ENCODE measurements at regions not wholly inside any gene's neighbourhood (a gene's known extent, or its start where the extent isn't known, plus 50 kb on each side); places are given as distances from the start of the nearest gene placed in this dataset.
"Not testable (repeated sequence)": the region's sequence is repeated elsewhere in the genome, so short reads cannot be mapped to it uniquely, and the experiment has no call there.

DNA sequence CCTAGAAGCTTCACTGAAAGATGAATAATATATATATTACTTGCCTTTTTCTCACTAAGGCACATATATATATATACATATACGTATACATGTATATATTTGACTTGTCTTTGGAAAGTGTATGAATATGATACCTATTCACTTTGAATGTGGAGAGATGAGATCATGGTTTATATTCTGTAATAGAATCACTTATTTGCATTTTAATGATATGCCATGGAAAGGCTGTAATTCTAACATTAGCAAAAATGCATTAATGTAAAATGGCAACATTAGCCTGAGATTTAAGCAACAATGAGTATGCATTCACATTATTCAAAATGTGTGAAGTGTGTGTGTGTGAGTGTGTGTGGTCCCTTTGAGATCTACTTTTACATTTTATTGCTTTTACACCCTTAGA, 54.5 kb upstream of the PRKD1 start:
- no peak for DNase-seq (ENCODE audit: low read depth)

DNA sequence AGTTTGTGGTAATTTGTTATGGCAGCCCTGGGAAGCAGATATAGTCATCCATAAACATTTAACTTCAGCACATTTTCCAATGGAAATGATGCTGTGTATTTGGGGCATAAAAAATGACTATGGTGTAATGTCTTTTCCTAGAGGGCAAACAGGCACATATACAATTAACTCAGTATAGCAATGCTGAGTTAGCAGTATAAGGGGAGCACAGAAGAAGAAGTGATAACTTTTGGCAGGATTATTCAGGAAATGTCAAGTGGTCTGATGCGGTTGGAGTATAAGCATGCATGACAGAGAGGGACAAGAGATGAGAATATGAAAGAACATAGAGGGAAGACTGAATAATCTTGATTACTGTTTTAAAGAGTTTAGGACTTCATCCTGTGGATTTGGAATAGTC, 55.3 kb upstream of the PRKD1 start:
- DNase-seq (ENCODE audit: low read depth) = no peak

DNA sequence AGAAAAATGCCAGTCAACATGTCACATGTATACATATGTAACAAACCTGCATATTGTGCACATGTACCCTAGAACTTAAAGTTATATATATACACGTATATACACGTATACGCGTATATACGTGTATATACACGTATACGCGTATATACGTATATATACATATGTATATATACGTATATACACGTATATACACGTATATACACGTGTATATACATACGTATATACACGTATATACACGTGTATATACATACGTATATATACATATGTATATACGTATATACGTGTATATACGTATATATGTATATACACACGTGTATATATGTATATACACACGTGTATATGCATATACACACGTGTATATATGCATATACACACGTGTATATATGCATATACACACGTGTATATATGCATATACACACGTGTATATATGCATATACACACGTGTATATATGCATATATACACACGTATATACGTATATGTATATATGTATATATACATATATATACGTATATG, 62.8 kb upstream of the PRKD1 start:
- DNase-seq (ENCODE audit: low read depth) = not testable (repeated sequence)

DNA sequence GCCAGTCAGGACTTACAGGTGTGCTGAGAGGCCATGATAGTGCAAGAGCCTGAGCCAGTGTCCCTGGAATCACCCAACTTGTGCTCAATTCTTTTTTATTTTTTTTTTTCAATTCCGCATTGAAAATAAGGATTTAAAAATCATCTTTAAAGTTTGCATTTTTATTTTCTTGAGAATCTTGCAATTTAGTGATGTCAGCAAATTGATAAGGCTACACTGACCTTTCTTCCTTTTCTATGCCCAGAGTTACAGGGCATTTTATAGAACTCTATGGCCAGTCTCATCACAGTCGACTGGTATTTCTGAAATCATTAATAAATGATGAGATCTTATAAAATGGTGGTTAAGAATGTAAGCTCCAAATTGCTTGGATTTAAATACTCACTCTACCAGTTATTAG, 63.3 kb upstream of the PRKD1 start:
- no peak for DNase-seq (ENCODE audit: low read depth)

DNA sequence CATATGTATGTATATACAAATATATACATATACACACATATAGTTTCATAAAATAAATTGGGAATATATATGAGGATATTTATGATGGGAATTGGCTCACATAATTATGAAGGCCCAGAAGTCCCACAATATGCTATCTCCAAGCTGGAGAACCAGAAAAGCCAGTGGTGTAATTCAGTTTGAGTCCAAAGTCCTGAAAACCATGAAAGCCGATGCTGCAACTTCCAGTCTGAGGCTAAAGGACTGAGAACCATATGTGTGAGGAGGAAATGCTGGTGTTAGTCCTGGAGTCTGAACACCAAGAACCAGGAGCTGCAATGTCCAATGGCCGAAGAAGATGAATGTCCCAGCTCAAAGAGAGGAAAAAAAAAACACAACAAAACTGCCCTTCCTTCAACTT, 65.5 kb upstream of the PRKD1 start:
- DNase-seq (ENCODE audit: low read depth) = no peak

DNA sequence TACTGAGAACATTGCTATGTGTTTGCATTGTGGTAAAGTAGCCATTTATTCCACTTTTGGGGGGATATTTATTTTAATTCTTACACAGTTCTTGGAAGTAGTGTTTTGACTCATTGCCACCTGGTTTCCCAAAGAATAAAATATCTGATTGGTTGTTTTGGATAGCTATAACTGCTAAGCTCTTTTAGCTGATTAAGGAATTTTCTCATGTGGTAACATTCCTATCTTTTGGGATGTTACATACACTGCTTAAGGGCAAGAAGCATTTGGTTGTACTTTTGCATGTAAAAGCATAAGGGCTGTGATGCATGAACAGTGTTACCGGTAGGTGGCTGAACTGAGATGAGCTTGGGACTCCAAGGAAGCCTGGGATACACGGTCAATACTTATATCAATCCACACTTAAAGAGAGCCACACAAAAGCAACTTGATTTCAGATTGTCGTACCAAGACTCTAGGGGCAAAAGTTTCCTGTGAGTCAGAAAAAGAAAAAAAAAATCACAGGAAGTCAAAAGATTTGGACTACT, 71.4 kb upstream of the PRKD1 start:
- no peak for DNase-seq (ENCODE audit: low read depth)

DNA sequence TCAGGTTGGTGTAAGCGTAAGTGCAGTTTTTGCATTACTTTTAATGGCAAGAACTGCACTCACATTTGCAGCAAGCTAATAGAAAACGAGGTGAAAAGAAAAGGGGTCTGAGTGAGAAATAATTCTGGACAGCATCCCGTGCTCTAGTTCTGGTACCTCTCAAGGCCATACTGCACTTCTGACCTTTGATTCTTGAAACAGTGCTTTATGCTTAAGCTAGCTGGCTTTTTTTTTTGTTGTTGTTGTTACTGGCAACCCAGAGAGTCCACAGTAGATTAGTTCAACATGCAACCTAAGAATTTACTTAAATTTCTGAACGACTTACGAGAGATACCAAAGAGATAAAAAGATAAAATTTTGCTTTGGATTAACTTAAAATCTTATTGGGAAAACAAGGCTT, 75.2 kb upstream of the PRKD1 start:
- DNase-seq (ENCODE audit: low read depth) = no peak

DNA sequence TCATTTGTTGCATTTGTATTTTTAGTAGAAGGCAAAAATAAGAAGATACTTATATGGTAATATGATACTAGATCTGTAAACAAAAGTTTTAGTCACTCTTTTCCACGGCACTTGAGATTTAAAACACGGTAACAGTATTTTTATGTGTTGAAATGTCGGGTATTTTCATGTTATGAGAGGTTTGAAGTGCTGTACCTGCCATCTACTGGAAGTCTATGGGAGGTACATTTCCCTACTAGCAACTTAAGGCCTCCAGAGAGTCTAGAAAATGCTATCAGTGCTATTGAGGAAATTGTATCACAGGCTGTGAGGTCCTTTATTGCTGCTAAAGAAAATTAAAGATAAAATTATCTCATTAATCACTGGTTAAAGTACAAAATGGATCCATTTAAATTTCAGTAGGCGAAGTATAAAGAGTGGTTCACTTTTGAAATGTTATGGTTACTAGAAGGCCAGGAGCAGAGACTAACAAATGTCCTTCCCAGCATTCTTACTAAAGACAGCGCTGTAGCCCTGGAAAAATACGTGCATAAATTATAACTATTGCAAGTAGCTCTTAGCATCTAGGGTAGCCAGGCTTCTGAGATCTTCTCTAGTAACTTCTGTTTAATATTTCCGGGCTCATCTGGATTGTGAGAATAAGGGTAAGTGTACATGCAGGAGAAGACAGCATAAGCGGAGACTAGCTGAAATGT, 77.6 kb upstream of the PRKD1 start:
- DNase-seq (ENCODE audit: low read depth) = peak; percentile 60

DNA sequence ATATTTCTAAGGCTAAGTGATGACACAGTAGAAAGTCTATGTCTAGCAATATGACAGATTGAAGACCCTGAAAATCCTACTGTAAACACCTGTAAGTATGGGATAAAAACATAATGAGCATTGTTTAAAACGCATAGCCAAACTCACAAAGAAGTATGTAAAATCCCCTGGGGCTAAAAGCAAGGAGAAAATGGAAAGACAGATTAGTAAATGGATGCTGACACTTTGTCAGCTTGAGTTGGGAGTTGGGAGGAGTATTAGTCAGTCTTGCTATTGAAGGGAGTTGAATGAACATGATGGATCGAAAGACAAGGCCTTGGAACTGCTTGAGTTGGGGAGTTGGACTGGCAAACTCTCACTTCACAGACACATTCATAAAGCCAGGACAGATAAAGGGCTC, 79.0 kb upstream of the PRKD1 start:
- no peak for DNase-seq (ENCODE audit: low read depth)

DNA sequence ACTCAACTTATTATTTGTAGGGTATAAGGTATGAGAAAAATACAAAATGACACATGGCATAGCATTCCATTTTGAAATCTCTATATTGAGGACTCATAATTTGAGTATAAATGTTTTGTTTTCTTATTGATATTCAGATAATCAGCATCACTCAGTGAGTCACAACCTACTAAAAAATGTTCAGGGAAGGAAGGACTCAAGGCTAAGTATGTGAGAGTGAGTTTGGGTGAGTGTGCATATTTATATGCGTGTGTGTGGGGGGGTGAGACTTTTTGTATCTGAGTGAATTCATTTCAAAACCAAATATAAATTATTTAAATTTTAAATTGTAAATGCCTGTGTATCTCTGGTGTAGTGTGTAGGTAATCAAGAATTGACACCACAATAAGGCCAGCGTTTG, 87.8 kb upstream of the PRKD1 start:
- DNase-seq (ENCODE audit: low read depth) = no peak

DNA sequence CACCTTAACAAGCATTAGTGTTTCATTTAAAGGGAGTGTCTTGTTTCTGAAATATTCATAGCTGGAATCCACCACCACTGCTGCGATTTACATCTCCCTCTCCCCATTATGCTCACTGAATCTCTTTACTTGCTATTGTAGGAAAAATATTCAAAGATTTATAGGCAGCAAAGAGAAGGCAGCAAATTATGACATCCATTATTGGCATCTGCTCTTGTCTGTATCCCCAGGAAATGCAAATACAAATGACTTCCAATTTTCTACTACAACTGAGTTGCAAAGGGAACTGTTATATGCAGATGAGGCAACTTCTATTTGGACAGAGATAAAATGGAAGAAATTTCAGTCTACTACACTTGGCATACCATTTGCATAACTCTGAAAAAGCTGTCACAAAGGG, 88.4 kb upstream of the PRKD1 start:
- DNase-seq (ENCODE audit: low read depth) = no peak

DNA sequence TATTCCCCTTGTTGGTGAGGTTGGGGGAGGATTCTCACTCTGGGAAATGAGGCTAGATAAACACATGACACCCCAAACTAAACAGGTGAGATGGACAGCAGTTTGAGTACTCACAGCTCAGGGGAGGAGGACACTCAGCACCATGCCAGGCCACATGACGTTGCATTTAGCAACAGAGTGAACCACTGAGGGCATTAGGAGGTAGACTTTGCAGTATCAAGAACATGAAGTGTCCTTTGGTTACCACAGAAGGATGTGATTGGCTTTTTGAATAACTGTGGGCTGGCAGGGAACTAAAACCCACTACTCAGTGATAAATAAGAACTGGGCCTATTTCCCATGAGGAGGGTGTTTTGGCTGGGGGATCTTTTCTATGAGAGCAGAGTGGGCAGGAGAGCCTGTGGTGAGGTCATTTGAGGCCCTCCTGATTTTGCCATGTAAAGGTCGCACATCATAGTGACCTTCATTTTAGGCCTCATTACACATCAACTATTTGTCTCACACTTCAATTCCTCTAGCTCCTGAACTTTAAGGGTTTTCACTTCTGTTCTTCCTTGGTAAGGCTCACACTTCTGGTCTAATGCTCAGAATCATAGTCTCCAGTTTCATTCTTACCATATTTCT, 89.8 kb upstream of the PRKD1 start:
- DNase-seq (ENCODE audit: low read depth) = no peak

DNA sequence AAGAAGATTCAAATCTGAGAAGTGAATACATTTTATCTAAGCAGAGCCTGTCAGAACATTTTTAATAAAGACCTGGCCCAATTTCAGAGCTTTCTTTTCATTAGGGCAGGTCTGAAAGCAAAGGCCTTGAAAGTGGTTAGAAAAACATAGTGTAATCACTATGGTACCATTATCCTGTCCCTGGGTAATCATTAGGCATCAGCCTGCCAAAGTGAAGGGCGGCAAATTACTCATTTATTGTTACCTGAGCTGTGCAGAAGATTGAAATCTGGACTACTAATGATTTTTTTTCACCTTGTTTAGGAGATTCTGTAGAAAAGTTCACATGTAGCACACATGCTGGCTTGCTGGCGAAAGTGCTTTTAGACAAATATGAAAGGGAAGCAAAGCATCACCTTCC, 92.6 kb upstream of the PRKD1 start:
- DNase-seq (ENCODE audit: low read depth) = no peak

DNA sequence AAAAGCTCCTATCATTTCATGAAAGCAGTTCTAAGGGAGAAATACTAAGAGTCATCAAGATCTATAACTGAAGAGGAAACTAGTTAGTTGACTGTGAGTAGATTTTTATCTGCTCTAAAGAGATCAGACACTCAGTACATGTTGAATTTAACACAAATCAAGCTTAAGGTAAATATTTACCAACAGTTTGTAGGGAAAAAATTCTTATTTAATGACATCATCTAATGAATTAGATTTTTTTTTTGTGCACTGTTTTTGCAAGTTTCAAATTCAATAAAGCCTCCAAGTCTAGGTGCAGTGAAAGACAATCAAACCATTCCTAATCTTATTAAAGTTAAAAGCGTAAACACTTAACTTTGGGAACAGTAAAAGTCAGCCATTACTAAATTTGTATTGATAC, 93.0 kb upstream of the PRKD1 start:
- no peak for DNase-seq (ENCODE audit: low read depth)

DNA sequence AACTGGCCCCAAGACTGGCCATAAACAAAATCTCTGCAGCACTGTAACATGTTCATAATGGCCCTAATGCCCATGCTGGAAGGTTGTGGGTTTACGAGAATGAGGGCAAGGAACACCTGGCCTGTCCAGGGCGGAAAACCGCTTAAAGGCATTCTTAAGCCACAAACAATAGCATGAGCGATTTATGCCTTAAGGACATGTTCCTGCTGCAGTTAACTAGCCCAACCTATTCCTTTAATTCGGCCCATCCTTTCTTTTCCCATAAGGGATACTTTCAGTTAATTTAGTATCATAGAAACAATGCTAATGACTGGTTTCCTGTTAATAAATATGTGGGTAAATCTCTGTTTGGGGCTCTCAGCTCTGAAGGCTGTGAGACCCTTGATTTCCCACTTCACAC, 95.7 kb upstream of the PRKD1 start:
- not testable (repeated sequence) for DNase-seq (ENCODE audit: low read depth)

DNA sequence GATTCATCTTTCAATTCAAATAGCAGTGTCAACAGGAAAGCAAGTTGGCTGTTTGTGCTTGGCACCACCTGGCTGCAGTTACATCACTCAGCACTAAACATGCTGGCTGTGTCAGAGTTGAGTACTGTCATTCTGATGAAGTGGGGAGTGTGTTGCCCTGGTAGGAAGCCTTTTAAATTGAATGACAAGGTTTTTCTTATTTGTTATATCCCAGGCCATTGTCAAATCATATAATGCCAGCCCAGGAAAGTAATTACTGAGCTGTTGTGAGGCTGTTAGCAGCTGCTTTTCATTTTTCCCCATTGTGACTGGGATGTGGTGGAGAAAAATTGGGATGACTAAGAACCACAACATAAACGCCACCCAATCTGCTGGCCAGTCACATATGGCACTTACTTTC, 106.5 kb upstream of the PRKD1 start:
- peak; percentile 27 for DNase-seq (ENCODE audit: low read depth)

DNA sequence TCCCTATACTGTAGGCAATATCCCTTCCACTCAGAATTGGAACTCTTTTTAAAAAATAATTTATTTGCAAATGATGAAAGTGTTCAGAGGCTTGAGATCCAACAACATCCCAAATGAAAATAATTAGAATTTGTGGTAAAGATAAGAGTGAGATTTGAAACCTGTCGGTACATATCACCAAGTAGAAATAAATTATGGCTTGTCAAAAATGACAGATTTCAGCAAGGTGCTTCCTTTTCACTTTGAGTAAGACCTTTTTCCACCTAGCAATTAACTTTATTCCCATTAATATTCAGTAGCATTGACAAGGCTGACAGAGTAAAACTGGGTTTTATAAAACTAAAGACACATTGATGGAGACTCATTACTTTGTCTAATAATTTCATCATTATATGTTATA, 107.7 kb upstream of the PRKD1 start:
- no peak for DNase-seq (ENCODE audit: low read depth)

DNA sequence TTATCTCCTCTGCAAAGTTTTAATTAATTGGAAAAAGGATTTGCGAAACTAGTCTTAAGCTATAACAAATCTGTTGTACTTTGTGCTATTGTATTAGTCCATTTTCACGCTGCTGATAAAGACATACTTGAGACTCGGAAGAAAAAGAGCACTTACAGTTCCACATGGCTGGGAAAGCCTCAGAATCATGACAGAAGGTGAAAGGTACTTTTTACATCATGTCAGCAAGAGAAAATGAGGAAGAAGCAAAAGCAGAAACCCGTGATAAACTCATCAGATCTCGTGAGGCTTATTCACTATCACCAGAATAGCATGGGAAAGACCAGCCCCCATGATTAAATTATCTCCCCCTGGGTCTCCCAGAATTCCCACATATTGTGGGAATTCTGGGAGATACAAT, 118.1 kb upstream of the PRKD1 start:
- no peak for DNase-seq (ENCODE audit: low read depth)

DNA sequence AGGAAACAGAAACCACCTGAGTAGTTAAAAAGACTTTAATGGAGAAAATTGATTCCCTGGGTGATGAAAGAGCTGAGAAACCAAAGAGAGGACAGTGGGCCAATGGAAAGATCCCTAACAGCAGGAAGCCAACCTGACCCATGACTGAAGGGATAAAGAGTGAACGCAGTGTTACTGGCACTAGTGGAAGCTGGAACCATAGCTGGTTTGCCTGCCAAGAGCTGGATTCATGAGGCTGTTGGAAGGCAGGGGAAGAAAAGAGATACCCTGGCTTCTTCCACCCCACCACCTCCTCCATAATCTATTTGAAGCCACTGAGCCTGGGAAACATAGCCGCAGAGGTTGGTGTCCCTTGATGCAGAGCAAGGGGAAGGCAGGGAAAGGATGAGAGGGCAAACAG, 125.5 kb upstream of the PRKD1 start:
- DNase-seq (ENCODE audit: low read depth) = no peak

DNA sequence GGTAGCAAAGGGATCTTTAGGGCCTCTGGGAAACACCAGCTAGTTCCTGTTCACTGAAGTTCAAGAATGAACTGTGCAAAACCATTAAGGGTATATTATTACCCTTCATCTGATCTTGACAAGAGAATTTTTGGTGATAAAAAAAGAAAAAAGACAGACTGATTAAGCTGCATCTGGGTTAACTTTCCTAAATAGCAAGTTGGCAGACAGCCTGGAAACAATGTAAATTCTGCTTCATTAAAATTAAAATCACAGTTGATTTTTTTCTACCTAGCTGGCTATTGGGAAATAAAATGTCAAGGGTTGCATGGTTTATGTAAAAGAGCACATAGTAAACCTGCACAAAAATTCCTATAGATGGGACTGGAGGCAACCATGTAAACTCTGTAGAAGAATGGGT, 126.6 kb upstream of the PRKD1 start:
- DNase-seq (ENCODE audit: low read depth) = no peak

DNA sequence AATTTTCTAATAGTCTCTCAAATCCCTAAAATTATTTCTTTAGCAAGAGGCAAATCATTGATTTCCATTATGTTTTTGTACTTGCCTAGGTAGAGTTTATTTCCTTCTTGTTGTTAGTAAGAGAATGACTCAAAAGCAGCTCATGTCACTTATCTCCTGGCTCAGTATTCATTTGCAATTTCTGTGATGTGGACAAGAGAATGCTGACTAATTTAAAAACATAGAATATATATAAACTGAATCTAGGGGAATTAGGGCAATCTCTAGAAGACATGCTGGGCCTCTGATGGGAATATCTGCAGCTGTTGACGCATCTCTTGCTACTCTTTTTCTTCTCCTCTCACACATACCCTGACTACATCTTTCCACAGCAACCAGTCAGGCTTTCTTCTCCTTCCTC, 130.8 kb upstream of the PRKD1 start:
- DNase-seq (ENCODE audit: low read depth) = peak; percentile 19

DNA sequence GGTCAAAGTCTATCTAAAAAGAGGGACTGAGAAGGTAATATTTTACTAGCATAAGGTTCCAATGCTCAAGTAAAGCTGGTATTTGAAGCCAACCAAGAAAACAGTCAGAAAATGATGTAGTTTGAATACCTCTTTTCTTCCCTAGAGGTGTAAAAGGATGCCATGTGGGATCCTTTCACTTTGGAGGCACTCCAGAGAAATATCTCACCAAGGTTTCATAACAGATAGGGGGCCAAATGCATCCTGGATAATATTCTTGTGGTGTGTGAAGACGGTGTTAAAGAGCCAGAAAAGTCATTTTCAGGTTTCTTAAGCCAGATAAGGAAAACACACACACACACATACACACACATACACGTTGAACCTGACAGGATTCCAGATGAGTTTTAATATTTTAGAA, 136.1 kb upstream of the PRKD1 start:
- no peak for DNase-seq (ENCODE audit: low read depth)

DNA sequence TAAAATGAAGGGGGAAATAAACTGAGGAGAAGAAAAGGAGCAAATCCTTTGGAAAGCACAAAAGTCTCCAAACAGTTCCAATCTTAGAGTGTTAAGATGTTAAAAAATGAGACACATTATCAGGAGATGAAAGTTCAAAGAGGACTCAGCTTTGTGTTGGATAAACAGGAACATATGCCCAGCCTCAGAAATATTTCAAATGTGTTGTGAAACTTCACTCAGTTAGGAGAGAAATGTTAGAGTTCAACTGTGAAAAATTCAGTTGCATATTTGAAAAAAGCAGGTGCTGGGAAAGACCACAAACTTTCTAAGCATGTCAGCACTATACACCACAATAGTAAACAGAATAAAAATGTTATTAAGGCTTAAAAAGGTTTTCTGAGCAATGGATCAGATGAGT, 136.8 kb upstream of the PRKD1 start:
- DNase-seq (ENCODE audit: low read depth) = no peak
